ENCODE measurements at regions not wholly inside any gene's neighbourhood (a gene's known extent, or its start where the extent isn't known, plus 50 kb on each side); places are given as distances from the start of the nearest gene placed in this dataset.
"Not testable (repeated sequence)": the region's sequence is repeated elsewhere in the genome, so short reads cannot be mapped to it uniquely, and the experiment has no call there.

- Histone ChIP-seq H3K36me3 (ENCODE audit: control insufficient read depth, insufficient read depth, low read length) (no peaks in the 10 kb centered on the region), H3K4me3 (ENCODE audit: low read depth, low read length) (no peak overlapping the region), H3K27me3 (ENCODE audit: control insufficient read depth, insufficient read depth, low read length) (no peaks in the 10 kb centered on the region)
- DNase-seq (ENCODE audit: low read depth): no peak
- no peak for TF ChIP-seq CTCF (IDR thresholded peaks at IDR 0.05; ENCODE audit: insufficient read depth, low read length, poor library complexity, severe bottlenecking)
Measured at GRCh38 chr4:31194823-31195222, 474.7 kb downstream of the PCDH7 start.

- TF ChIP-seq CTCF (IDR thresholded peaks at IDR 0.05; ENCODE audit: insufficient read depth, low read length, poor library complexity, severe bottlenecking): no peak
- Histone ChIP-seq H3K36me3 (ENCODE audit: control insufficient read depth, insufficient read depth, low read length) (no peaks in the 10 kb centered on the region), H3K27me3 (ENCODE audit: control insufficient read depth, insufficient read depth, low read length) (no peaks in the 10 kb centered on the region), H3K4me3 (ENCODE audit: low read depth, low read length) (no peak overlapping the region)
- DNase-seq (ENCODE audit: low read depth): no peak
Measured at GRCh38 chr4:31199644-31200043, 479.5 kb downstream of the PCDH7 start.

- not testable (repeated sequence) for H3K36me3 ChIP-seq (ENCODE audit: control insufficient read depth, insufficient read depth, low read length); H3K4me3 ChIP-seq (ENCODE audit: low read depth, low read length); H3K27me3 ChIP-seq (ENCODE audit: control insufficient read depth, insufficient read depth, low read length); DNase-seq (ENCODE audit: low read depth)
Measured at GRCh38 chr4:31202054-31202453, 481.9 kb downstream of the PCDH7 start.

GRCh38 chr4:31204874-31205273 is 484.7 kb downstream of the PCDH7 start:
- TF ChIP-seq CTCF (IDR thresholded peaks at IDR 0.05; ENCODE audit: insufficient read depth, low read length, poor library complexity, severe bottlenecking): no peak
- no peak for DNase-seq (ENCODE audit: low read depth)
- no peaks in the 10 kb centered on the region for H3K27me3 ChIP-seq (ENCODE audit: control insufficient read depth, insufficient read depth, low read length)
- H3K36me3 ChIP-seq (ENCODE audit: control insufficient read depth, insufficient read depth, low read length): no peaks in the 10 kb centered on the region
- H3K4me3 ChIP-seq (ENCODE audit: low read depth, low read length): no peak overlapping the region

GRCh38 chr4:31220921-31221320 is 500.8 kb downstream of the PCDH7 start:
- Histone ChIP-seq H3K36me3 (ENCODE audit: control insufficient read depth, insufficient read depth, low read length) (no peaks in the 10 kb centered on the region), H3K4me3 (ENCODE audit: low read depth, low read length) (no peak overlapping the region), H3K27me3 (ENCODE audit: control insufficient read depth, insufficient read depth, low read length) (no peaks in the 10 kb centered on the region)
- no peak for DNase-seq (ENCODE audit: low read depth)
- no peak for TF ChIP-seq CTCF (IDR thresholded peaks at IDR 0.05; ENCODE audit: insufficient read depth, low read length, poor library complexity, severe bottlenecking)

- DNase-seq (ENCODE audit: low read depth): no peak
- no peak for TF ChIP-seq CTCF (IDR thresholded peaks at IDR 0.05; ENCODE audit: insufficient read depth, low read length, poor library complexity, severe bottlenecking)
- H3K27me3 ChIP-seq (ENCODE audit: control insufficient read depth, insufficient read depth, low read length): no peaks in the 10 kb centered on the region
- no peaks in the 10 kb centered on the region for H3K36me3 ChIP-seq (ENCODE audit: control insufficient read depth, insufficient read depth, low read length)
- no peak overlapping the region for H3K4me3 ChIP-seq (ENCODE audit: low read depth, low read length)
Measured at GRCh38 chr4:31228068-31228467, 507.9 kb downstream of the PCDH7 start.

Data from kidney epithelial cell (primary cell).